ENCODE measurements at regions not wholly inside any gene's neighbourhood (a gene's known extent, or its start where the extent isn't known, plus 50 kb on each side); places are given as distances from the start of the nearest gene placed in this dataset.
A peak's percentile ranks its signal among the peaks of the same experiment; 100 is the strongest.
"Not testable (repeated sequence)": the region's sequence is repeated elsewhere in the genome, so short reads cannot be mapped to it uniquely, and the experiment has no call there.

- not testable (repeated sequence) for H3K4me3 ChIP-seq (ENCODE audit: insufficient read depth, low read depth, low read length, poor library complexity, severe bottlenecking); H3K27me3 ChIP-seq (replicated peaks; ENCODE audit: control insufficient read depth, insufficient read depth, low read length, poor library complexity, severe bottlenecking); H3K36me3 ChIP-seq (ENCODE audit: control insufficient read depth, insufficient read depth, low read length); H3K9me3 ChIP-seq (ENCODE audit: control insufficient read depth, low read length); DNase-seq; H3K4me1 ChIP-seq (ENCODE audit: control insufficient read depth, insufficient read depth, low read length, poor library complexity, severe bottlenecking); H3K27ac ChIP-seq (ENCODE audit: insufficient read depth, low read length, poor library complexity, severe bottlenecking)
Observed at GRCh38 chrX:10469-11458, 270.4 kb upstream of the PLCXD1 start.

GRCh38 chrX:13821-14443 lies 267.2 kb upstream of the PLCXD1 start:
- H3K9me3 ChIP-seq (ENCODE audit: control insufficient read depth, low read length); DNase-seq; H3K27ac ChIP-seq (ENCODE audit: insufficient read depth, low read length, poor library complexity, severe bottlenecking); H3K36me3 ChIP-seq (ENCODE audit: control insufficient read depth, insufficient read depth, low read length); H3K27me3 ChIP-seq (replicated peaks; ENCODE audit: control insufficient read depth, insufficient read depth, low read length, poor library complexity, severe bottlenecking); H3K4me1 ChIP-seq (ENCODE audit: control insufficient read depth, insufficient read depth, low read length, poor library complexity, severe bottlenecking); H3K4me3 ChIP-seq (ENCODE audit: insufficient read depth, low read depth, low read length, poor library complexity, severe bottlenecking): not testable (repeated sequence)

DNA sequence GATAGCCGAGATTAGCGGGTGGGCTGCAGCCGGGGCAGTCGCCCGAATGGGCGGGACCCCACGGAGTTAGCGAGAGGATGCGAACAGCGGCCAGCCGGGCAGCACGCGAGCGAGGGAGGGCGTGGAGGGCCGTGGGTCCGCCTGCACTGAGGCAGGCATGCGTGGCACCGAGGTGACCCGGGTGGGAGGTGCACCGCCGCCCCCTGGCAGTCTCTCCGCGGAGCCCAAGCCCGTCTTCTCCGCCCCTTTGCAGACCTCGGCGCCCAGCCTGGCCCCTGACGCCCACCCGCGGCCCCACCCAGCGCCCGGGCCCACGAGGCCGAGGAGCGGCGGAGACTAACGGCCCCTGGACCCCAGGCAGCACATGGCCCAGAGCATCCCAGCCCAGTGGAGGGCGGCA lies 266.7 kb upstream of the PLCXD1 start:
- not testable (repeated sequence) for DNase-seq; H3K4me3 ChIP-seq (ENCODE audit: insufficient read depth, low read depth, low read length, poor library complexity, severe bottlenecking)

GRCh38 chrX:18768-19454 lies 262.3 kb upstream of the PLCXD1 start:
- not testable (repeated sequence) for H3K4me3 ChIP-seq (ENCODE audit: insufficient read depth, low read depth, low read length, poor library complexity, severe bottlenecking); H3K27ac ChIP-seq (ENCODE audit: insufficient read depth, low read length, poor library complexity, severe bottlenecking); H3K9me3 ChIP-seq (ENCODE audit: control insufficient read depth, low read length); H3K36me3 ChIP-seq (ENCODE audit: control insufficient read depth, insufficient read depth, low read length); H3K27me3 ChIP-seq (replicated peaks; ENCODE audit: control insufficient read depth, insufficient read depth, low read length, poor library complexity, severe bottlenecking); H3K4me1 ChIP-seq (ENCODE audit: control insufficient read depth, insufficient read depth, low read length, poor library complexity, severe bottlenecking)
- DNase-seq: peak; percentile 32 to 68 (median 64)

More for the DNA sequence above, 266.7 kb upstream of the PLCXD1 start:
- H3K9me3 ChIP-seq (ENCODE audit: control insufficient read depth, low read length); H3K27me3 ChIP-seq (replicated peaks; ENCODE audit: control insufficient read depth, insufficient read depth, low read length, poor library complexity, severe bottlenecking); H3K27ac ChIP-seq (ENCODE audit: insufficient read depth, low read length, poor library complexity, severe bottlenecking); H3K36me3 ChIP-seq (ENCODE audit: control insufficient read depth, insufficient read depth, low read length); H3K4me1 ChIP-seq (ENCODE audit: control insufficient read depth, insufficient read depth, low read length, poor library complexity, severe bottlenecking): not testable (repeated sequence)

GRCh38 chrX:19455-19827 lies 261.7 kb upstream of the PLCXD1 start:
- not testable (repeated sequence) for H3K27ac ChIP-seq (ENCODE audit: insufficient read depth, low read length, poor library complexity, severe bottlenecking); DNase-seq; H3K36me3 ChIP-seq (ENCODE audit: control insufficient read depth, insufficient read depth, low read length); H3K9me3 ChIP-seq (ENCODE audit: control insufficient read depth, low read length); H3K4me1 ChIP-seq (ENCODE audit: control insufficient read depth, insufficient read depth, low read length, poor library complexity, severe bottlenecking); H3K4me3 ChIP-seq (ENCODE audit: insufficient read depth, low read depth, low read length, poor library complexity, severe bottlenecking); H3K27me3 ChIP-seq (replicated peaks; ENCODE audit: control insufficient read depth, insufficient read depth, low read length, poor library complexity, severe bottlenecking)

DNA sequence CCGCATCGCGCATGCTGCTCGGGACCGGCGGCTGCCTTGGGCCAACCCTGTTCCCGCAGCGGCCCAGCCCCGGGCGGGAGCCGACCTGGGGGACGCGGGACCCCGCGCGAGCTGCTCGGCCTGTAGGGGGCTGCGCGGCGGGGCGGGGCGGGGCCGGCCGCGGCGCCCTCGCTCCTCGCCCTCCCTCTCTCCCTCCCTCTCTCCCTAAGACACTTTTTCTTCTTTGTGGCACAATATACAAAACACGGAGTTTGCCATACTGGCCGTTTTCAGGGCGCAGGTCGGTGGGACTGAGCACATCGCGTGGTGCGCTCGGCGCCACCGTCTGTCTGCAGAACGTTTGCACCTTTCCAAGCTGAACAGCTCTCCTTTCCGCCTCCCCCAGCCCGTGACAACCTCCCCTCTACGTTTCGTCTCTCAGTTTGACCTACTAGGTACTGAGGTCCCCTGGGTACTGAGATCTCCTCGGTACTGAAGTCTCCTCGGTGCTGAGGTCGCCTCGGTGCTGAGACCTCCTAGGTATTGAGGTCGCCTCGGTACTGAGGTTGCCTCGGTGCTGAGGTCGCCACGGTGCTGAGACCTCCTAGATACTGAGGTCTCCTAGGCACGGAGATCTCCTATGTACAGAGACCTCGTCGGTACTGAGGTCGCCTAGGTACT lies 261.1 kb upstream of the PLCXD1 start:
- peak in 1 of 3 donors; percentile 3 for DNase-seq
- H3K4me3 ChIP-seq (ENCODE audit: insufficient read depth, low read depth, low read length, poor library complexity, severe bottlenecking): no peak overlapping the region
- no peaks in the 10 kb centered on the region for H3K27me3 ChIP-seq (replicated peaks; ENCODE audit: control insufficient read depth, insufficient read depth, low read length, poor library complexity, severe bottlenecking)
- no peaks in the 10 kb centered on the region for H3K4me1 ChIP-seq (ENCODE audit: control insufficient read depth, insufficient read depth, low read length, poor library complexity, severe bottlenecking)
- no peak overlapping the region for H3K27ac ChIP-seq (ENCODE audit: insufficient read depth, low read length, poor library complexity, severe bottlenecking)
- H3K9me3 ChIP-seq (ENCODE audit: control insufficient read depth, low read length): no peaks in the 10 kb centered on the region
- H3K36me3 ChIP-seq (ENCODE audit: control insufficient read depth, insufficient read depth, low read length): no peaks in the 10 kb centered on the region

- H3K4me3 ChIP-seq (ENCODE audit: insufficient read depth, low read depth, low read length, poor library complexity, severe bottlenecking); H3K27ac ChIP-seq (ENCODE audit: insufficient read depth, low read length, poor library complexity, severe bottlenecking); H3K36me3 ChIP-seq (ENCODE audit: control insufficient read depth, insufficient read depth, low read length); H3K4me1 ChIP-seq (ENCODE audit: control insufficient read depth, insufficient read depth, low read length, poor library complexity, severe bottlenecking); H3K9me3 ChIP-seq (ENCODE audit: control insufficient read depth, low read length); DNase-seq; H3K27me3 ChIP-seq (replicated peaks; ENCODE audit: control insufficient read depth, insufficient read depth, low read length, poor library complexity, severe bottlenecking): not testable (repeated sequence)
Observed at GRCh38 chrX:24139-24538, 257.0 kb upstream of the PLCXD1 start.
